ENCODE measurements at regions not wholly inside any gene's neighbourhood (a gene's known extent, or its start where the extent isn't known, plus 50 kb on each side); places are given as distances from the start of the nearest gene placed in this dataset.

DNA sequence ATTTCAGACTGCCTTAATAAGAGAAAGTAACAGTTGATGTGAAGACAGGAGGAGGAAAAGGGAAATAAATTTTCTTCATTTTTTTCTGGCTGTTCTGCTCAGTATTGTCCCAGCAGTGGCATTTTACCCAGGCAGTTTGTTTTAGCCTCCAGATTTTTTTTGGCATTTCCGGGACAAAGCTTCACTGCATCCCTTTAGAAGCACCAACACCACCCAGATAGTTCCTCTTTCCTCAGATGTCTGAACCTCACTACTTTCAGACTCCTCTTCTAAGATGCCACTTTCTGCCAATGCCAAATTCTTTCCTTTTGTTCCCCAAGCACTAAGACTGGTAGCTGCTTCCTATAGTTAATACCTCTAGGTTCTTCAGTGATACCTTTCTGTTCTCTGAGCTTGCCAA lies 480.1 kb upstream of the SLC10A2 start:
- Histone ChIP-seq H3K36me3 (replicated peaks in 1 of 2; ENCODE audit: control insufficient read depth in 2 of 2, insufficient read depth in 2 of 2, low read length in 2 of 2) (no peaks in the 10 kb centered on the region), H3K27ac (replicated peaks; ENCODE audit: low read length) (no peak overlapping the region), H3K23ac (ENCODE audit: low read depth, low read length, poor library complexity) (no peak overlapping the region), H3K4me1 (ENCODE audit: control insufficient read depth in 2 of 2, insufficient read depth in 1 of 2, low read depth in 1 of 2, low read length in 2 of 2) (no peaks in the 10 kb centered on the region), H3K4me2 (ENCODE audit: insufficient read depth, low read length, poor library complexity, severe bottlenecking) (no peak overlapping the region), H3K9ac (ENCODE audit: low read depth, low read length, poor library complexity) (no peak overlapping the region), H3K9me3 (replicated peaks in 1 of 2; ENCODE audit: control insufficient read depth in 2 of 2, insufficient read depth in 1 of 2, low read depth in 1 of 2, low read length in 2 of 2) (peaks cover 3 to 10% of the 10 kb centered on the region in 2 donors), H2BK120ac (ENCODE audit: low read depth, low read length) (no peak overlapping the region), H3K14ac (ENCODE audit: low read length) (no peak overlapping the region), H2BK15ac (ENCODE audit: low read length) (no peak overlapping the region), H2AFZ (ENCODE audit: low read length) (no peak overlapping the region), H3K4ac (ENCODE audit: low read length) (no peak overlapping the region), H3K79me1 (ENCODE audit: low read depth, low read length) (no peaks in the 10 kb centered on the region), H4K8ac (ENCODE audit: low read depth, low read length) (no peak overlapping the region), H2AK5ac (ENCODE audit: low read depth, low read length) (no peak overlapping the region), H3K27me3 (ENCODE audit: control insufficient read depth in 3 of 3, insufficient read depth in 3 of 3, low read depth in 1 of 3, low read length in 3 of 3) (no peaks in the 10 kb centered on the region), H3K4me3 (ENCODE audit: low read length in 2 of 2) (no peak overlapping the region), H3K18ac (ENCODE audit: low read length) (no peak overlapping the region), H2BK5ac (ENCODE audit: low read length) (no peak overlapping the region), H4K91ac (ENCODE audit: low read depth, low read length, poor library complexity) (no peak overlapping the region), H2BK12ac (ENCODE audit: low read length) (no peak overlapping the region)
- DNase-seq (ENCODE audit: low spot score) = no peak
- no CpG with 5 or more reads among the region's 1 CpG for WGBS, 2 donors (ENCODE audit: extremely low coverage in 2 of 2, insufficient read length in 2 of 2, insufficient replicate concordance in 1 of 2)

DNA sequence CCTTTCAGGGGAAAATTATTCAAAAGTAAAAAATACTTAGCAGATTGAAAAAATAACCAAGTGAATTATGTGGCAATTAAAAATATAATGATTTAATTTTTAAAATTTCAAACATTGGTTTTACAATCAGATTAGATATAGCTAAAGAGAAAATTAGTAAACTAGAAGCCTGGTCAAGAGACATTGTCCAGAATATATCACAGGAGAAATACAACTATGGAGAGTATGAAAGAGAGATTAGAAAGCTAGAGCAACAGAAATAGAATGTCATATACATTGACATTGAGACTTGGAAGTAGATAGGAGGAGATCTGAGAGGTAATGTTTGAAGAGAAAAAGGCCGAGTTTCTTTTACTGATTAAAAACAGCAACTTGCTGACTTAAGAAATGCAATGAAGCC lies 476.4 kb upstream of the SLC10A2 start:
- Histone ChIP-seq H3K4ac (ENCODE audit: low read length) (no peak overlapping the region), H2BK15ac (ENCODE audit: low read length) (no peak overlapping the region), H3K4me2 (ENCODE audit: insufficient read depth, low read length, poor library complexity, severe bottlenecking) (no peak overlapping the region), H3K79me1 (ENCODE audit: low read depth, low read length) (no peaks in the 10 kb centered on the region), H3K4me1 (ENCODE audit: control insufficient read depth in 2 of 2, insufficient read depth in 1 of 2, low read depth in 1 of 2, low read length in 2 of 2) (no peaks in the 10 kb centered on the region), H3K27ac (replicated peaks; ENCODE audit: low read length) (no peak overlapping the region), H3K4me3 (ENCODE audit: low read length in 2 of 2) (no peak overlapping the region), H3K27me3 (ENCODE audit: control insufficient read depth in 3 of 3, insufficient read depth in 3 of 3, low read depth in 1 of 3, low read length in 3 of 3) (no peaks in the 10 kb centered on the region), H3K14ac (ENCODE audit: low read length) (no peak overlapping the region), H3K9me3 (replicated peaks in 1 of 2; ENCODE audit: control insufficient read depth in 2 of 2, insufficient read depth in 1 of 2, low read depth in 1 of 2, low read length in 2 of 2) (peaks cover 3 to 10% of the 10 kb centered on the region in 2 donors), H2BK12ac (ENCODE audit: low read length) (no peak overlapping the region), H2BK120ac (ENCODE audit: low read depth, low read length) (no peak overlapping the region), H4K91ac (ENCODE audit: low read depth, low read length, poor library complexity) (no peak overlapping the region), H3K9ac (ENCODE audit: low read depth, low read length, poor library complexity) (no peak overlapping the region), H2AFZ (ENCODE audit: low read length) (no peak overlapping the region), H2AK5ac (ENCODE audit: low read depth, low read length) (no peak overlapping the region), H3K23ac (ENCODE audit: low read depth, low read length, poor library complexity) (no peak overlapping the region), H3K18ac (ENCODE audit: low read length) (no peak overlapping the region), H4K8ac (ENCODE audit: low read depth, low read length) (no peak overlapping the region), H2BK5ac (ENCODE audit: low read length) (no peak overlapping the region), H3K36me3 (replicated peaks in 1 of 2; ENCODE audit: control insufficient read depth in 2 of 2, insufficient read depth in 2 of 2, low read length in 2 of 2) (no peaks in the 10 kb centered on the region)
- whole genome bisulfite sequencing, 2 donors (ENCODE audit: extremely low coverage in 2 of 2, insufficient read length in 2 of 2, insufficient replicate concordance in 1 of 2) = no CpG with 5 or more reads among the region's 1 CpG
- DNase-seq (ENCODE audit: low spot score) = no peak

DNA sequence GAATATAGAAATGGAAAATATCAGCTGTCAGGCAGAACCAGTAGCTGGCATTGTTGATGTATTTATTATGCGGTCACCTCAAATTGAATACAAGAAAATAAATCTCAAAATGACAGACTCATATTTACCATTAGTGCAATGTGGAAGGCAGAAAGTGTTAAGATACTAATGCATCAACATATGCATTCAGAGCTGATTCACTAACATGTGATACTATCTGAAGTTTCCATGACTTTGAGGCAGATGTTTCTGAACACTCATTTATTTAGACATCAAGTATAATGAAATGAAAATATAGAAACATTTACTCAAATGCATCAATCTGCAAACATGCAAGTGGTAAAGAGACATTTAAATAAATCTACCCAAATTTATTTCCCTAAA lies 474.2 kb upstream of the SLC10A2 start:
- Histone ChIP-seq H2BK12ac (ENCODE audit: low read length) (no peak overlapping the region), H3K14ac (ENCODE audit: low read length) (no peak overlapping the region), H3K4me3 (ENCODE audit: low read length in 2 of 2) (no peak overlapping the region), H2BK5ac (ENCODE audit: low read length) (no peak overlapping the region), H3K4me2 (ENCODE audit: insufficient read depth, low read length, poor library complexity, severe bottlenecking) (no peak overlapping the region), H3K9me3 (replicated peaks in 1 of 2; ENCODE audit: control insufficient read depth in 2 of 2, insufficient read depth in 1 of 2, low read depth in 1 of 2, low read length in 2 of 2) (peaks cover 2 to 10% of the 10 kb centered on the region in 2 donors), H4K8ac (ENCODE audit: low read depth, low read length) (no peak overlapping the region), H3K79me1 (ENCODE audit: low read depth, low read length) (no peaks in the 10 kb centered on the region), H2AFZ (ENCODE audit: low read length) (no peak overlapping the region), H2BK15ac (ENCODE audit: low read length) (no peak overlapping the region), H2BK120ac (ENCODE audit: low read depth, low read length) (no peak overlapping the region), H4K91ac (ENCODE audit: low read depth, low read length, poor library complexity) (no peak overlapping the region), H3K4me1 (ENCODE audit: control insufficient read depth in 2 of 2, insufficient read depth in 1 of 2, low read depth in 1 of 2, low read length in 2 of 2) (no peaks in the 10 kb centered on the region), H3K9ac (ENCODE audit: low read depth, low read length, poor library complexity) (no peak overlapping the region), H3K27ac (replicated peaks; ENCODE audit: low read length) (no peak overlapping the region), H2AK5ac (ENCODE audit: low read depth, low read length) (no peak overlapping the region), H3K36me3 (replicated peaks in 1 of 2; ENCODE audit: control insufficient read depth in 2 of 2, insufficient read depth in 2 of 2, low read length in 2 of 2) (no peaks in the 10 kb centered on the region), H3K27me3 (ENCODE audit: control insufficient read depth in 3 of 3, insufficient read depth in 3 of 3, low read depth in 1 of 3, low read length in 3 of 3) (no peaks in the 10 kb centered on the region), H3K4ac (ENCODE audit: low read length) (no peak overlapping the region), H3K23ac (ENCODE audit: low read depth, low read length, poor library complexity) (no peak overlapping the region), H3K18ac (ENCODE audit: low read length) (no peak overlapping the region)
- no peak for DNase-seq (ENCODE audit: low spot score)
- no CpG with 5 or more reads among the region's 1 CpG for WGBS, 2 donors (ENCODE audit: extremely low coverage in 2 of 2, insufficient read length in 2 of 2, insufficient replicate concordance in 1 of 2)

DNA sequence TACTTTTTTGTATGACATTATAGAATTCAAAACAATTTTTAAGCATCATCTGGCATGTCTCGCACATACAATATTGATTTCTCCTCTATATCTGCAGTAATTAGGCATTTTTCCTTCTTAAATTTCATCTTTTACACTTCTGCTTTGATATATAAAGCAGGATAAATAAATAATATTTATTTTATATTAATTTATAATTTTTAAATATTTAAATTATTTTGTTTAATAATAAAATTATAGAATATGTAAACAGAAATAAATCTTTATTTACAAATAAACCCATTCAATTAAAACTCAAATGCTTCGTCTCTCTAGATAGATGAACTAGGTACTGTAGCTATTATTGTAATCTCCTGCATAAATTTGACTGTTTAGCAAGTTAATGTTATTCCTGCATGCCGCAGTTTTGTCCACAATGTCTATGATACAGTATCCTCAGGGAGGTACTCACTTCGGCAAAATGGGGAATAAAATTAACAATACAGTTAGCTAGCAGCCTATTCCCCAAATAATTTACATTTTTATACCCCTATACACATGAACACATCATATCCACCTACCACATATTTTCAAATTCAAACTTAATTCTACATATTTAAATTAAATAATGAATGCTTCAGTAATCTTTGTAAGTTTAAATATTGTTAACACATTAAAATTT lies 473.6 kb upstream of the SLC10A2 start:
- DNase-seq (ENCODE audit: low spot score) = no peak
- Histone ChIP-seq H2BK120ac (ENCODE audit: low read depth, low read length) (no peak overlapping the region), H3K79me1 (ENCODE audit: low read depth, low read length) (no peaks in the 10 kb centered on the region), H4K91ac (ENCODE audit: low read depth, low read length, poor library complexity) (no peak overlapping the region), H3K18ac (ENCODE audit: low read length) (no peak overlapping the region), H3K9ac (ENCODE audit: low read depth, low read length, poor library complexity) (no peak overlapping the region), H3K4me3 (ENCODE audit: low read length in 2 of 2) (no peak overlapping the region), H2BK12ac (ENCODE audit: low read length) (no peak overlapping the region), H2AK5ac (ENCODE audit: low read depth, low read length) (no peak overlapping the region), H3K27ac (replicated peaks; ENCODE audit: low read length) (no peak overlapping the region), H3K36me3 (replicated peaks in 1 of 2; ENCODE audit: control insufficient read depth in 2 of 2, insufficient read depth in 2 of 2, low read length in 2 of 2) (no peaks in the 10 kb centered on the region), H3K23ac (ENCODE audit: low read depth, low read length, poor library complexity) (no peak overlapping the region), H4K8ac (ENCODE audit: low read depth, low read length) (no peak overlapping the region), H3K4me1 (ENCODE audit: control insufficient read depth in 2 of 2, insufficient read depth in 1 of 2, low read depth in 1 of 2, low read length in 2 of 2) (no peaks in the 10 kb centered on the region), H2AFZ (ENCODE audit: low read length) (peak overlapping the region; percentile 50), H2BK15ac (ENCODE audit: low read length) (no peak overlapping the region), H3K4ac (ENCODE audit: low read length) (no peak overlapping the region), H3K14ac (ENCODE audit: low read length) (no peak overlapping the region), H3K27me3 (ENCODE audit: control insufficient read depth in 3 of 3, insufficient read depth in 3 of 3, low read depth in 1 of 3, low read length in 3 of 3) (no peaks in the 10 kb centered on the region), H3K9me3 (replicated peaks in 1 of 2; ENCODE audit: control insufficient read depth in 2 of 2, insufficient read depth in 1 of 2, low read depth in 1 of 2, low read length in 2 of 2) (peaks cover 2 to 10% of the 10 kb centered on the region in 2 donors), H3K4me2 (ENCODE audit: insufficient read depth, low read length, poor library complexity, severe bottlenecking) (no peak overlapping the region), H2BK5ac (ENCODE audit: low read length) (no peak overlapping the region)
- no CpG with 5 or more reads among the region's 4 CpGs for WGBS, 2 donors (ENCODE audit: extremely low coverage in 2 of 2, insufficient read length in 2 of 2, insufficient replicate concordance in 1 of 2)

Data from neuronal stem cell (in vitro differentiated cells).